ENCODE measurements at regions not wholly inside any gene's neighbourhood (a gene's known extent, or its start where the extent isn't known, plus 50 kb on each side); places are given as distances from the start of the nearest gene placed in this dataset.

GRCh38 chr5:99179206-99179605 is 250.4 kb upstream of the CHD1 start:
- TF ChIP-seq EZH2 (IDR thresholded peaks at IDR 0.05) (no peak), POLR2AphosphoS5 (IDR thresholded peaks at IDR 0.05; ENCODE audit: borderline replicate concordance, low read depth, low read length) (no peak)
